ENCODE measurements at regions not wholly inside any gene's neighbourhood (a gene's known extent, or its start where the extent isn't known, plus 50 kb on each side); places are given as distances from the start of the nearest gene placed in this dataset.
"Not testable (repeated sequence)": the region's sequence is repeated elsewhere in the genome, so short reads cannot be mapped to it uniquely, and the experiment has no call there.

DNA sequence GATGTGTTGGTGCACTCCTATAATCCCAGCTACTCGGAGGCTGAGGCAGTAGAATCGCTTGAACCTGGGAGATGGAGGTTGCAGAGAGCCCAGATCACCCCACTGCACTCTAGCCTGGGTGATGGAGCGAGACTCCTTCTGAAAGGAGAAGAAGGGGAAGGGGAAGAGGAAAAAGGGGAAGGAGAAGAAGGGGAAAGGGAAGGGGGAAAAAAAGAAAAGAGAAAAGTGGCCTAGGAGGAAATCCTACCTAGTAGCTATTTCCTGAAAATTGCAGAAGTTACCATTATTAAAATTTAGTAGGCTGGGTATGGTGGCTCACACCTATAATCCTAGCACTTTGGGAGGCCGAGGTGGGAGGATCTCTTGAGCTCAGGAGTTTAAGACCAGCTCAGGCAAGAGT is 67.4 kb downstream of the ARRDC3 start:
- Histone ChIP-seq H3K4me1 (ENCODE audit: control insufficient read depth, insufficient read depth, low read length) (peaks cover 5% of the 10 kb centered on the region), H3K27me3 (ENCODE audit: control insufficient read depth, insufficient read depth, low read length, poor library complexity, severe bottlenecking) (no peaks in the 10 kb centered on the region), H3K9me3 (ENCODE audit: control insufficient read depth, low read length) (no peaks in the 10 kb centered on the region), H3K4me3 (ENCODE audit: insufficient read depth, low read depth, low read length) (no peak overlapping the region), H3K36me3 (ENCODE audit: control insufficient read depth, insufficient read depth, low read length) (no peaks in the 10 kb centered on the region), H3K27ac (ENCODE audit: insufficient read depth, low read depth, low read length, poor library complexity, severe bottlenecking) (no peak overlapping the region)
- 89 to 93% methylated on average over 4 of the region's 4 CpGs for WGBS, 2 experiments

DNA sequence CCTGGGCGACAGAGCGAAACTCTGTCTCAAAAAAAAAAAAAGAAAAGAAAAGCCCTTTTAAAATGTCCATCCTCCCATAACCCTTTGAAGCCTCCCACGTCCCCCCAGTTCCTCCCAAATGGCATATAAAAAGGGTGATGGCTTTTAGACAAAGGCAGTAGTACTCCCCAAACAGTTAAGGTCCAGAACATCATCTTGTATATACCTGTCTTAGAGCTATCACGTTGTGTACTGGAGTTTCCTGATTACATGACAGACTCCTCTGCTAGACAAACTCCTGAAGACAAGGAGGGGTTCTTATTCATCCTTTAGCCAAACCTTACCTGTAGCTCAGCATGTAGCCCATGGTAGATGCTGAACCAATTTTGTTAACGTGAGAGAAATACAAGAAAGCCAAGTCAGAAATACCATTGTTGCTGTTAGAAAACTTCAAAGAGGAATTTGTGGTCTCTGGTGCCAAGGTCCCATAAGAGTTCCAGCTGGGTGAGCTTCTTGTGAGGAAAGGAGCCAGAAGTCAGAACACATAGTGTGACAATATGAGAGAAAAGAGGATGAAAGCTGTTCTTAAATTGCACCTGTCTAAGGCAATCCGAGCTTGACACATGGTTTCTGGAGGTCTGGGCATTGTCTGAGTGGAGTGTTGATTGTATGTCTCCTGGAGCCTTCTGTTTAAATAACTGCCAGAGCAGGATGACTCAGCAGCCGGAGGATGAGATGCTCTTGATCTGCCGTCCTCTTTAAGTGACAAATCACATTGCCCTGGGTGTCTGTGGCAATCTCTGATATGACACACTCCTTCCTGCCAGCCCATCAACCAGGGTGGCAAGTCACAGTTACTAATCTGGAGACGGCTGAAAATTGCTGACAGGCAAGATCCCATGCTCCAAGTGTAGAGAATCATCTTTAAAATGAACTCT is 69.1 kb downstream of the ARRDC3 start:
- 80 to 81% methylated on average over 9 of the region's 9 CpGs for WGBS, 2 experiments
- Histone ChIP-seq H3K36me3 (ENCODE audit: control insufficient read depth, insufficient read depth, low read length) (no peaks in the 10 kb centered on the region), H3K4me1 (ENCODE audit: control insufficient read depth, insufficient read depth, low read length) (peaks cover 5% of the 10 kb centered on the region), H3K27ac (ENCODE audit: insufficient read depth, low read depth, low read length, poor library complexity, severe bottlenecking) (no peak overlapping the region), H3K27me3 (ENCODE audit: control insufficient read depth, insufficient read depth, low read length, poor library complexity, severe bottlenecking) (no peaks in the 10 kb centered on the region), H3K9me3 (ENCODE audit: control insufficient read depth, low read length) (no peaks in the 10 kb centered on the region), H3K4me3 (ENCODE audit: insufficient read depth, low read depth, low read length) (no peak overlapping the region)

DNA sequence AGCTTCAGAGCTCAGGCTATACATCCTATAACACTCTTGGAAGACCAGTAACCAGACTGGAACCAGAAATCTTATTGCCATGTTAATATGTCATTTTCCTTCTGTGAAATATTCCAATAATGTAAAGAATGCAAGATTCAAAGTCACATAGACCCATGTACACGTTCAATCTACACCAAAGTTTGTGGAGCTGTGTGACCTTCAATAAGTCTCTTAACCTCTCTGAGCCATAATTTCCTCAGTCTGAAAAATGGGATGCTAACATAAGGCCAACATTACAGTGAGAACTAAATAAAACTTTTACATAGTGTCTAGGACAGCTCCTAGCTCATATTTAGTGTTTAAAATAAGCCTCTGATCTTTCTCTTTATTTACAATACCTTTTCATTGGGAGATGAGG is 70.4 kb downstream of the ARRDC3 start:
- H3K36me3 ChIP-seq (ENCODE audit: control insufficient read depth, insufficient read depth, low read length) = no peaks in the 10 kb centered on the region
- peaks cover 5% of the 10 kb centered on the region for H3K4me1 ChIP-seq (ENCODE audit: control insufficient read depth, insufficient read depth, low read length)
- no peak overlapping the region for H3K4me3 ChIP-seq (ENCODE audit: insufficient read depth, low read depth, low read length)
- H3K27me3 ChIP-seq (ENCODE audit: control insufficient read depth, insufficient read depth, low read length, poor library complexity, severe bottlenecking) = no peaks in the 10 kb centered on the region
- H3K27ac ChIP-seq (ENCODE audit: insufficient read depth, low read depth, low read length, poor library complexity, severe bottlenecking) = no peak overlapping the region
- 86 to 89% methylated on average over 1 of the region's 1 CpG for WGBS, 2 experiments
- no peaks in the 10 kb centered on the region for H3K9me3 ChIP-seq (ENCODE audit: control insufficient read depth, low read length)

DNA sequence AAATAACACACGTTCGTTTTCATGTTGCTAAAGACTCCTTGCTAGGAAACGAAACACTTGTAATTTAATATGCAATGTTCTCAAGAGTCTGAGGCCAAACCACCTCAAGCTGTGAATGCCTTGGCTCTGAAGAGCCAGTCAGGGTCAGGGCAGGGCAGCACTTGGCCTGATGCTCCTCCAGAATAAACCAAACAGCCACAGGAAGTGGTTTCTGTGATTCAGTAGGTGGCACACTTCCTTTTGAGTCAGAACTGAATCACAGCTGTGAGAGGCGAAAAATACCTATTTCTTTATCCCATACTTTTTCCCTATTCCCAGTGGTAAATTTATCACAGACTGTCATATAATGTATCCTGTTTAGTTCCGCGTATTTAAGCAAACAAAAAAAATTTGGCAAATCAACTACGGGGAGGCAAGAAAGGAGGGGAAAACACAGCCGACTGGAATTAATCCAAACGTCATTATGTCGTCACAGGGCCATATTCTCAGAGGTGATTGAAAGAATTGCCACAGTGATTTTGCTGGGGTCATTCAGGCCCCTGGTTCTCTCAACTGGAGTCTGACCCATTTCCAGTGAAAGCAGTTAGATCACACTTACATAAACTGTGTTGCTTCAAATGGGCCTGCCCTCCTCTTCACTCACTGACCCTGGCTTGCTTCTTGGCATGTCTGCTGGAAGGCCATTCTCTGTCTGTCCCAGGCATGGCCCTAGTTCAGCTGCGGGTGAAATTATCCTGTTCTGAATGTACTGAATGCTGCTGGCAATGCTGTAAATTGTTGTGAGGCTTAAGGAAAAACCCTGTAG is 71.2 kb downstream of the ARRDC3 start:
- WGBS, 2 experiments = 87 to 93% methylated on average over 11 of the region's 11 CpGs
- H3K27me3 ChIP-seq (ENCODE audit: control insufficient read depth, insufficient read depth, low read length, poor library complexity, severe bottlenecking) = no peaks in the 10 kb centered on the region
- no peaks in the 10 kb centered on the region for H3K36me3 ChIP-seq (ENCODE audit: control insufficient read depth, insufficient read depth, low read length)
- H3K4me1 ChIP-seq (ENCODE audit: control insufficient read depth, insufficient read depth, low read length) = peaks cover 5% of the 10 kb centered on the region
- no peak overlapping the region for H3K4me3 ChIP-seq (ENCODE audit: insufficient read depth, low read depth, low read length)
- H3K9me3 ChIP-seq (ENCODE audit: control insufficient read depth, low read length) = no peaks in the 10 kb centered on the region
- no peak overlapping the region for H3K27ac ChIP-seq (ENCODE audit: insufficient read depth, low read depth, low read length, poor library complexity, severe bottlenecking)

DNA sequence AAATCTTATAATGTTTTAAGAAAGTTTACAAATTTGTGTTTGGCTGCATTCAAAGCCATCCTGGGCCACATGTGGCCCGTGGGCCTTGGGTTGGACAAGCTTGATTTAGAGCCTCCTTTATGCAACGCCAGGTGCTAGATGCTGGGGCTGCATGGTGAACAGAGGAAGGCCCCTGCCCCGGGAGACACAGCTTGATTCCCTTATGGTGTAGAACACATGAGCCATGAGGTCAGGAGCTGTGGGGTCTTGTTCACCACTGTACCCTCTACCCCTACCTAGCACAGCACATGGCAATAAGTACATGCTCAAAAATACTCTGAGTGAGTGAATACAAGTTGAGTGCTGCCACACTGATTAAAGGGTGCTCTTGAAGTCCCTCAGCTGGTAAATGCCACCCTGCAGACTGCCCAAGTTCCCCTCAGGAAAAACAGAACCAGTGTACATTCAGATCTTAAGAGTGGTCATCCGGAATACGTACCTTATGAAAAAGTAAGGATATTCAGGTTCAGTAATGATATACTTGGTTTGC is 71.9 kb downstream of the ARRDC3 start:
- Histone ChIP-seq H3K4me3 (ENCODE audit: insufficient read depth, low read depth, low read length) (no peak overlapping the region), H3K27me3 (ENCODE audit: control insufficient read depth, insufficient read depth, low read length, poor library complexity, severe bottlenecking) (no peaks in the 10 kb centered on the region), H3K4me1 (ENCODE audit: control insufficient read depth, insufficient read depth, low read length) (peaks cover 5% of the 10 kb centered on the region), H3K9me3 (ENCODE audit: control insufficient read depth, low read length) (no peaks in the 10 kb centered on the region), H3K36me3 (ENCODE audit: control insufficient read depth, insufficient read depth, low read length) (no peaks in the 10 kb centered on the region), H3K27ac (ENCODE audit: insufficient read depth, low read depth, low read length, poor library complexity, severe bottlenecking) (no peak overlapping the region)
- 92 to 94% methylated on average over 5 of the region's 5 CpGs for WGBS, 2 experiments

DNA sequence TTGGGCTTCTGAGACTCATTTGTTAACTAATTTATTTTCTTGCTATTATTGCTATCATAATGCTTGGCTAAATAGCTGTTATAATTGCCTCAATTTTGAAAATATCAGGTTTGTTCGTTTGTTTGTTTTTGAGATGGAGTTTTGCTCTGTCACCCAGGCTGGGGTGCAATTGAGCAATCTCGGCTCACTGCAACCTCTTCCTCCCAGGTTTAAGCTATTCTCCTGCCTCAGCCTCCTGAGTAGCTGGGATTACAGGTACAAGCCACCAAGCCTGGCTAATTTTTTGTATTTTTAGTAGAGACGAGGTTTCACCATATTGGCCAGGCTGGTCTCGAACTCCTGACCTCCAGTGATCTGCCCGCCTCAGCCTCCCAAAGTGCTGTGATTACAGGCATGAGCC is 75.0 kb downstream of the ARRDC3 start:
- not testable (repeated sequence) for H3K4me1 ChIP-seq (ENCODE audit: control insufficient read depth, insufficient read depth, low read length); H3K27me3 ChIP-seq (ENCODE audit: control insufficient read depth, insufficient read depth, low read length, poor library complexity, severe bottlenecking); H3K27ac ChIP-seq (ENCODE audit: insufficient read depth, low read depth, low read length, poor library complexity, severe bottlenecking); H3K36me3 ChIP-seq (ENCODE audit: control insufficient read depth, insufficient read depth, low read length); H3K4me3 ChIP-seq (ENCODE audit: insufficient read depth, low read depth, low read length); H3K9me3 ChIP-seq (ENCODE audit: control insufficient read depth, low read length)
- 82 to 93% methylated on average over 5 of the region's 5 CpGs for WGBS, 2 experiments

DNA sequence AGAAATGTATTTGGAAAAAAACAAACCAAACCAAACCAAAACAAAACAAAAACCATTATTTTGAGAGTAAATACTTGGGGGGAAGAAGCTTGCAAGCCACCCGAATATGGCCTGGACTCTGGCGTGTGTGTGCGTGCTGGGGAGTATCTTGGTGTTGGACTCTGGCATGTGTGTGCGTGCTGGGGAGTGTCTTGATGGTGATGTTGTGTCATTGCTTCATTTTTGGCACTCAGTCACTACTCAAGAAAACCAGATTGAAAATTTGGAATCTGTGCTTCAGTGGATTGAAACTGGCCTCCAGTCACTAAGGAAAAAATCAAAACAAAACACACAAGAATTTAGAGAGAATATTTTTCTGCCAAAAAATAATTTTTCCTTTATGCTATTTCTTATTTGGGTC is 76.1 kb downstream of the ARRDC3 start:
- no peaks in the 10 kb centered on the region for H3K4me1 ChIP-seq (ENCODE audit: control insufficient read depth, insufficient read depth, low read length)
- 98 to 100% methylated on average over 4 of the region's 4 CpGs for WGBS, 2 experiments
- H3K36me3 ChIP-seq (ENCODE audit: control insufficient read depth, insufficient read depth, low read length) = no peaks in the 10 kb centered on the region
- H3K9me3 ChIP-seq (ENCODE audit: control insufficient read depth, low read length) = no peaks in the 10 kb centered on the region
- no peak overlapping the region for H3K4me3 ChIP-seq (ENCODE audit: insufficient read depth, low read depth, low read length)
- no peak overlapping the region for H3K27ac ChIP-seq (ENCODE audit: insufficient read depth, low read depth, low read length, poor library complexity, severe bottlenecking)
- no peaks in the 10 kb centered on the region for H3K27me3 ChIP-seq (ENCODE audit: control insufficient read depth, insufficient read depth, low read length, poor library complexity, severe bottlenecking)

DNA sequence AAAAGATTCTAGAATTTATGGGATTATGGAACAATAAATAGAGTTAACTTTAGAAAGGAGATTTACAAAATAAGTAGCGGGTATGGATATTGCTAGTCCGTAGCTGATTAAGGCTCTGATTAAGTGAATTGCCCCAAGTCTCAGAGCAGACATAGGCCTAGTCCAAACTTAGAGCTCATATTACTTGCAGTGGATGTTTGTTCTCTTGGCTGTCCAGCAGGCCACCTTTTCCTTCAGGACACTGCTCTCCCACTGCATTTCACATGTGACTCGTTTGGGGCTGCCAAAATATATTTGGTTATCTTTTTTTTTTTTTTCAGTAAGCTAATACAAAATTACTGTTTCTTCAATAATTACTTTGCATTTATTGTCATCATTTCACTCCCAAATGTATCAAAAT is 76.6 kb downstream of the ARRDC3 start:
- WGBS, 2 experiments = 96 to 100% methylated on average over 2 to 3 of the region's 3 CpGs
- no peak overlapping the region for H3K4me3 ChIP-seq (ENCODE audit: insufficient read depth, low read depth, low read length)

DNA sequence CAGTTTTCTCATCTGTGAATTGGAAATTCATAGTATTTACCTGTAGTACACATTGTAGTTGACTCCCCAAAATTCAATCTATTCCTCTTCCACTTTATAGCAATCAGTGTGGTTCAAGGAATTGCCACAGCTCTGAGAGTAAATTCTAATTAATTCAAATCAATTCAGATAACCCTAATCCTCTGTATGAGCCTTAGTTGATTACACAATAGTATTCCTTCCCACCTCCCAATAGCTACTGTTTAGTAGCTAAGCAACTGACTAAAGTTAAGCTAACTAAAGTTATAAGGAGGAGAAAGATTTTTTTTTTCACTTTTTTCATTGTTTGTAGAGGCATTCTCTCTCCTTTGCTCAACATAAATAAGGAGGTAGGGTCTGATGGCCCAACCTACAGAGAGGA is 77.5 kb downstream of the ARRDC3 start:
- Histone ChIP-seq H3K36me3 (ENCODE audit: control insufficient read depth, insufficient read depth, low read length) (no peaks in the 10 kb centered on the region), H3K27ac (ENCODE audit: insufficient read depth, low read depth, low read length, poor library complexity, severe bottlenecking) (no peak overlapping the region), H3K9me3 (ENCODE audit: control insufficient read depth, low read length) (no peaks in the 10 kb centered on the region), H3K4me3 (ENCODE audit: insufficient read depth, low read depth, low read length) (no peak overlapping the region), H3K27me3 (ENCODE audit: control insufficient read depth, insufficient read depth, low read length, poor library complexity, severe bottlenecking) (no peaks in the 10 kb centered on the region), H3K4me1 (ENCODE audit: control insufficient read depth, insufficient read depth, low read length) (no peaks in the 10 kb centered on the region)

More for the DNA sequence above, 76.6 kb downstream of the ARRDC3 start:
- Histone ChIP-seq H3K9me3 (ENCODE audit: control insufficient read depth, low read length) (no peaks in the 10 kb centered on the region), H3K36me3 (ENCODE audit: control insufficient read depth, insufficient read depth, low read length) (no peaks in the 10 kb centered on the region), H3K4me1 (ENCODE audit: control insufficient read depth, insufficient read depth, low read length) (no peaks in the 10 kb centered on the region), H3K27me3 (ENCODE audit: control insufficient read depth, insufficient read depth, low read length, poor library complexity, severe bottlenecking) (no peaks in the 10 kb centered on the region), H3K27ac (ENCODE audit: insufficient read depth, low read depth, low read length, poor library complexity, severe bottlenecking) (no peak overlapping the region)

DNA sequence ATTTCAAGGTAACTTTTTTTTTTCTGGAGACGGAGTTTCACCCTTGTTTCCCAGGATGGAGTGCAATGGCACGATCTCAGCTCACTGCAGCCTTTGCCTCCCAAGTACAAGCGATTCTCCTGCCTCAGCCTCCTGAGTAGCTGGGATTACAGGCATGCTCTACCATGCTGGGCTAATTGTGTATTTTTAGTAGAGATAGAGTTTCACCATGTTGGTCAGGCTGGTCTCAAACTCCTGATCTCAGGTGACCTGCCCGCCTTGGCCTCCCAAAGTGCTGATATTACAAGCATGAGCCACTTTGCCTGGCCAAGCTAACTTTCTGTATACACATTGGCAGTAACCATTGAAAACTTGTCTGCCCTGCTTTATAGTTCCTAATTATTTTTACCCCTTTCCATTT is 79.1 kb downstream of the ARRDC3 start:
- WGBS, 2 experiments = 90 to 93% methylated on average over 4 of the region's 4 CpGs
- not testable (repeated sequence) for H3K9me3 ChIP-seq (ENCODE audit: control insufficient read depth, low read length); H3K4me3 ChIP-seq (ENCODE audit: insufficient read depth, low read depth, low read length); H3K27ac ChIP-seq (ENCODE audit: insufficient read depth, low read depth, low read length, poor library complexity, severe bottlenecking); H3K27me3 ChIP-seq (ENCODE audit: control insufficient read depth, insufficient read depth, low read length, poor library complexity, severe bottlenecking); H3K36me3 ChIP-seq (ENCODE audit: control insufficient read depth, insufficient read depth, low read length); H3K4me1 ChIP-seq (ENCODE audit: control insufficient read depth, insufficient read depth, low read length)
